ENCODE measurements at regions not wholly inside any gene's neighbourhood (a gene's known extent, or its start where the extent isn't known, plus 50 kb on each side); places are given as distances from the start of the nearest gene placed in this dataset.

DNA sequence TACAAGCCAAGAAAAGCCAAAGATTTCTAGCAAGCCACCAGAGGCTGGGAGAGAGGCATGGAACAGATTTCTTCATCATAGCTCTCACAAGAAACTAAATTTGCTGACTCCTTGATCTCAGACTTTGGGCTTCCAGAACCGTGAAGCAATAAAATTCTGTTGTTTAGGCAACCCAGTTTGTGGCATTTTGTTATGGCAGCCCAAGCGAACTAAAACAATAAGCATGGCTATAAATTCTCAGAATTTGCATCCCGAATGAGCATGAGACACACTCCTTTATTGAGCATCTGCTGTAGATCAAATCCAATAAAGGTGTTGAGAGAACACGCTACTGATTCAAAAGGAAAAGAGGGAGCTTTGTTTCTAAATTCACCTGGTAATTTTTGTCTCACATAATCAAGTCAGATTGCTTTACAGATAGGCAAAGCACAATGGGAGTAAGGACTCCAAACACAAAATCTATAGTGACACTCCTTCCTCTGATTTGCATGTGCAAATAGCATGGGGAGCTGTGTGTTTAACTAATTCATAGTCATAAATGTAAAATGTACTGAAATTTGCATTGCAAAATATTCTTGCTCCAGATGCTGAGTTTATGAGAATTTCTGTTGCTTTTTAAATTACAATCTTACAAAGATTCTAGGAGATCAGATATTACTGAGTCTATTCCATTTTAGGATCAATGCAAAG, 308.7 kb downstream of the MED10 start:
- Mint-ChIP-seq H3K9me3 (peaks cover 37% of the 10 kb centered on the region), H3K36me3 (peaks cover 9% of the 10 kb centered on the region), H3K27ac (no peak overlapping the region), H3K27me3 (ENCODE audit: low read depth) (peaks cover 12% of the 10 kb centered on the region), H3K4me1 (peaks cover 35% of the 10 kb centered on the region), H3K4me3 (no peak overlapping the region)
- TF ChIP-seq CDX4 (CRISPR knock-in tag; IDR thresholded peaks at IDR 0.05; ENCODE audit: borderline replicate concordance) (no peak), ZNF317 (CRISPR knock-in tag; IDR thresholded peaks at IDR 0.05; ENCODE audit: borderline replicate concordance, low read depth) (no peak), PRDM15 (CRISPR knock-in tag; IDR thresholded peaks at IDR 0.05) (no peak), TEAD4 (CRISPR knock-in tag; IDR thresholded peaks at IDR 0.05) (no peak), ELF4 (CRISPR knock-in tag; IDR thresholded peaks at IDR 0.05; ENCODE audit: low read depth) (no peak), NFYB (CRISPR knock-in tag; conservative IDR thresholded peaks at IDR 0.05; ENCODE audit: low read depth) (no peak), ZNF219 (CRISPR knock-in tag; IDR thresholded peaks at IDR 0.05; ENCODE audit: borderline replicate concordance) (no peak), KAT7 (CRISPR knock-in tag; IDR thresholded peaks at IDR 0.05; ENCODE audit: borderline replicate concordance) (no peak), NFATC4 (CRISPR knock-in tag; IDR thresholded peaks at IDR 0.05) (no peak), ESRRA (CRISPR knock-in tag; IDR thresholded peaks at IDR 0.05; ENCODE audit: borderline replicate concordance) (no peak), SMAD4 (CRISPR knock-in tag; IDR thresholded peaks at IDR 0.05) (no peak), FOXP1 (CRISPR knock-in tag; IDR thresholded peaks at IDR 0.05; ENCODE audit: borderline replicate concordance) (no peak), CBFB (CRISPR knock-in tag; IDR thresholded peaks at IDR 0.05; ENCODE audit: low read depth) (no peak), ETV6 (CRISPR knock-in tag; IDR thresholded peaks at IDR 0.05) (no peak)
- TF ChIP-seq, protein P1, sequence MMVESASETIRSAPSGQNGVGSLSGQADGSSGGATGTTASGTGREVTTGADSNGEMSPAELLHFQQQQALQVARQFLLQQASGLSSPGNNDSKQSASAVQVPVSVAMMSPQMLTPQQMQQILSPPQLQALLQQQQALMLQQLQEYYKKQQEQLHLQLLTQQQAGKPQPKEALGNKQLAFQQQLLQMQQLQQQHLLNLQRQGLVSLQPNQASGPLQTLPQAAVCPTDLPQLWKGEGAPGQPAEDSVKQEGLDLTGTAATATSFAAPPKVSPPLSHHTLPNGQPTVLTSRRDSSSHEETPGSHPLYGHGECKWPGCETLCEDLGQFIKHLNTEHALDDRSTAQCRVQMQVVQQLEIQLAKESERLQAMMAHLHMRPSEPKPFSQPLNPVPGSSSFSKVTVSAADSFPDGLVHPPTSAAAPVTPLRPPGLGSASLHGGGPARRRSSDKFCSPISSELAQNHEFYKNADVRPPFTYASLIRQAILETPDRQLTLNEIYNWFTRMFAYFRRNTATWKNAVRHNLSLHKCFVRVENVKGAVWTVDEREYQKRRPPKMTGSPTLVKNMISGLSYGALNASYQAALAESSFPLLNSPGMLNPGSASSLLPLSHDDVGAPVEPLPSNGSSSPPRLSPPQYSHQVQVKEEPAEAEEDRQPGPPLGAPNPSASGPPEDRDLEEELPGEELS (CRISPR knock-in tag; IDR thresholded peaks at IDR 0.05), result no peak
- TF ChIP-seq, protein P2, sequence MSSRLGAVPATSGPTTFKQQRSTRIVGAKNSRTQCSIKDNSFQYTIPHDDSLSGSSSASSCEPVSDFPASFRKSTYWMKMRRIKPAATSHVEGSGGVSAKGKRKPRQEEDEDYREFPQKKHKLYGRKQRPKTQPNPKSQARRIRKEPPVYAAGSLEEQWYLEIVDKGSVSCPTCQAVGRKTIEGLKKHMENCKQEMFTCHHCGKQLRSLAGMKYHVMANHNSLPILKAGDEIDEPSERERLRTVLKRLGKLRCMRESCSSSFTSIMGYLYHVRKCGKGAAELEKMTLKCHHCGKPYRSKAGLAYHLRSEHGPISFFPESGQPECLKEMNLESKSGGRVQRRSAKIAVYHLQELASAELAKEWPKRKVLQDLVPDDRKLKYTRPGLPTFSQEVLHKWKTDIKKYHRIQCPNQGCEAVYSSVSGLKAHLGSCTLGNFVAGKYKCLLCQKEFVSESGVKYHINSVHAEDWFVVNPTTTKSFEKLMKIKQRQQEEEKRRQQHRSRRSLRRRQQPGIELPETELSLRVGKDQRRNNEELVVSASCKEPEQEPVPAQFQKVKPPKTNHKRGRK (CRISPR knock-in tag; IDR thresholded peaks at IDR 0.05; ENCODE audit: borderline replicate concordance), result no peak
- TF ChIP-seq, protein P3, sequence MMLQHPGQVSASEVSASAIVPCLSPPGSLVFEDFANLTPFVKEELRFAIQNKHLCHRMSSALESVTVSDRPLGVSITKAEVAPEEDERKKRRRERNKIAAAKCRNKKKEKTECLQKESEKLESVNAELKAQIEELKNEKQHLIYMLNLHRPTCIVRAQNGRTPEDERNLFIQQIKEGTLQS (CRISPR knock-in tag; conservative IDR thresholded peaks at IDR 0.05), result no peak
- TF ChIP-seq, protein P4, sequence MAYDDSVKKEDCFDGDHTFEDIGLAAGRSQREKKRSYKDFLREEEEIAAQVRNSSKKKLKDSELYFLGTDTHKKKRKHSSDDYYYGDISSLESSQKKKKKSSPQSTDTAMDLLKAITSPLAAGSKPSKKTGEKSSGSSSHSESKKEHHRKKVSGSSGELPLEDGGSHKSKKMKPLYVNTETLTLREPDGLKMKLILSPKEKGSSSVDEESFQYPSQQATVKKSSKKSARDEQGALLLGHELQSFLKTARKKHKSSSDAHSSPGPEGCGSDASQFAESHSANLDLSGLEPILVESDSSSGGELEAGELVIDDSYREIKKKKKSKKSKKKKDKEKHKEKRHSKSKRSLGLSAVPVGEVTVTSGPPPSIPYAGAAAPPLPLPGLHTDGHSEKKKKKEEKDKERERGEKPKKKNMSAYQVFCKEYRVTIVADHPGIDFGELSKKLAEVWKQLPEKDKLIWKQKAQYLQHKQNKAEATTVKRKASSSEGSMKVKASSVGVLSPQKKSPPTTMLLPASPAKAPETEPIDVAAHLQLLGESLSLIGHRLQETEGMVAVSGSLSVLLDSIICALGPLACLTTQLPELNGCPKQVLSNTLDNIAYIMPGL (CRISPR knock-in tag; IDR thresholded peaks at IDR 0.05), result no peak
- TF ChIP-seq, protein P5, sequence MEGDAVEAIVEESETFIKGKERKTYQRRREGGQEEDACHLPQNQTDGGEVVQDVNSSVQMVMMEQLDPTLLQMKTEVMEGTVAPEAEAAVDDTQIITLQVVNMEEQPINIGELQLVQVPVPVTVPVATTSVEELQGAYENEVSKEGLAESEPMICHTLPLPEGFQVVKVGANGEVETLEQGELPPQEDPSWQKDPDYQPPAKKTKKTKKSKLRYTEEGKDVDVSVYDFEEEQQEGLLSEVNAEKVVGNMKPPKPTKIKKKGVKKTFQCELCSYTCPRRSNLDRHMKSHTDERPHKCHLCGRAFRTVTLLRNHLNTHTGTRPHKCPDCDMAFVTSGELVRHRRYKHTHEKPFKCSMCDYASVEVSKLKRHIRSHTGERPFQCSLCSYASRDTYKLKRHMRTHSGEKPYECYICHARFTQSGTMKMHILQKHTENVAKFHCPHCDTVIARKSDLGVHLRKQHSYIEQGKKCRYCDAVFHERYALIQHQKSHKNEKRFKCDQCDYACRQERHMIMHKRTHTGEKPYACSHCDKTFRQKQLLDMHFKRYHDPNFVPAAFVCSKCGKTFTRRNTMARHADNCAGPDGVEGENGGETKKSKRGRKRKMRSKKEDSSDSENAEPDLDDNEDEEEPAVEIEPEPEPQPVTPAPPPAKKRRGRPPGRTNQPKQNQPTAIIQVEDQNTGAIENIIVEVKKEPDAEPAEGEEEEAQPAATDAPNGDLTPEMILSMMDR (IDR thresholded peaks at IDR 0.05), result no peak
- TF ChIP-seq, protein P6, sequence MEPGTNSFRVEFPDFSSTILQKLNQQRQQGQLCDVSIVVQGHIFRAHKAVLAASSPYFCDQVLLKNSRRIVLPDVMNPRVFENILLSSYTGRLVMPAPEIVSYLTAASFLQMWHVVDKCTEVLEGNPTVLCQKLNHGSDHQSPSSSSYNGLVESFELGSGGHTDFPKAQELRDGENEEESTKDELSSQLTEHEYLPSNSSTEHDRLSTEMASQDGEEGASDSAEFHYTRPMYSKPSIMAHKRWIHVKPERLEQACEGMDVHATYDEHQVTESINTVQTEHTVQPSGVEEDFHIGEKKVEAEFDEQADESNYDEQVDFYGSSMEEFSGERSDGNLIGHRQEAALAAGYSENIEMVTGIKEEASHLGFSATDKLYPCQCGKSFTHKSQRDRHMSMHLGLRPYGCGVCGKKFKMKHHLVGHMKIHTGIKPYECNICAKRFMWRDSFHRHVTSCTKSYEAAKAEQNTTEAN (CRISPR knock-in tag; IDR thresholded peaks at IDR 0.05), result no peak
- ATAC-seq (no peak), DNase-seq (ENCODE audit: low spot score) (no peak)
- CTCF ChIA-PET, result no interaction called here
- POLR2A ChIA-PET, result no interaction called here
